CD14-positive monocyte (primary cell): ENCODE measurements at regions not wholly inside any gene's neighbourhood (a gene's known extent, or its start where the extent isn't known, plus 50 kb on each side); places are given as distances from the start of the nearest gene placed in this dataset.

Experiments
- DNase-seq, 3 donors: peaks; one replicate each; pipeline ENCODE4 v3.0.0-alpha.2; 2011 to 2022
- H2AFZ ChIP-seq: 2 replicates; pipeline ENCODE4 v1.6.0; 2012; ENCODE audit warnings: mild to moderate bottlenecking, low read depth, low read length, inconsistent platforms; ENCODE audit not compliant: insufficient read depth, poor library complexity, severe bottlenecking
- H3K27ac ChIP-seq, 2 donors: 1 replicate in 1 of 2; 2 replicates in 1 of 2; pipeline ENCODE4 v1.5.1; 2012 to 2013; ENCODE audit warnings: low read length in 2 of 2, control low read depth in 1 of 2, inconsistent platforms in 1 of 2, low read depth in 1 of 2, mild to moderate bottlenecking in 1 of 2
- H3K27me3 ChIP-seq, 2 donors: one replicate each; pipeline versions ENCODE4 v1.6.0 to v1.6.1; 2011 to 2013; ENCODE audit warnings: low read length in 2 of 2; ENCODE audit not compliant: control insufficient read depth in 2 of 2, insufficient read depth in 2 of 2
- H3K36me3 ChIP-seq, 2 donors: replicated peaks in 1 of 2; 1 replicate in 1 of 2; 2 replicates in 1 of 2; pipeline versions ENCODE4 v1.5.1 to v1.6.1; 2012 to 2013; ENCODE audit warnings: low read length in 2 of 2, control low read depth in 1 of 2, inconsistent platforms in 1 of 2, mild to moderate bottlenecking in 1 of 2; ENCODE audit not compliant: insufficient read depth in 2 of 2, control insufficient read depth in 1 of 2
- H3K4me1 ChIP-seq, 2 donors: 1 replicate in 1 of 2; 2 replicates in 1 of 2; pipeline versions ENCODE4 v1.5.1 to v1.6.1; 2012 to 2013; ENCODE audit warnings: low read length in 2 of 2, control low read depth in 1 of 2, inconsistent platforms in 1 of 2, mild to moderate bottlenecking in 1 of 2, moderate library complexity in 1 of 2; ENCODE audit not compliant: insufficient read depth in 2 of 2, control insufficient read depth in 1 of 2
- H3K4me2 ChIP-seq: replicated peaks from 2 replicates; pipeline ENCODE3; 2012; ENCODE audit warnings: low read length, moderate library complexity, mild to moderate bottlenecking; ENCODE audit not compliant: poor library complexity, severe bottlenecking; ENCODE audit errors: extremely low read depth
- H3K4me3 ChIP-seq, 3 experiments: fragments of 200-600 bp in 1 of 3; sonication (generic) in 1 of 3; replicated peaks in 1 of 3; 1 replicate in 2 of 3; 2 replicates in 1 of 3; pipeline ENCODE4 v1.5.1; 2011 to 2013; ENCODE audit warnings: low read length in 3 of 3, mild to moderate bottlenecking in 3 of 3, control low read depth in 2 of 3, low read depth in 2 of 3, inconsistent platforms in 1 of 3, moderate library complexity in 1 of 3
- H3K79me2 ChIP-seq: 2 replicates; pipeline ENCODE4 v1.6.0; 2012; ENCODE audit warnings: mild to moderate bottlenecking, control low read depth, inconsistent platforms, low read length, moderate library complexity; ENCODE audit not compliant: insufficient read depth
- H3K9ac ChIP-seq: 2 replicates; pipeline ENCODE4 v1.6.0; 2017; ENCODE audit warnings: low read length, mild to moderate bottlenecking; ENCODE audit not compliant: insufficient read depth, poor library complexity, severe bottlenecking
- H3K9me3 ChIP-seq, 2 donors: replicated peaks in 1 of 2; 1 replicate in 1 of 2; 2 replicates in 1 of 2; pipeline versions ENCODE4 v1.5.1 to v1.6.1; 2012 to 2013; ENCODE audit warnings: low read length in 2 of 2, control low read depth in 1 of 2; ENCODE audit not compliant: control insufficient read depth in 1 of 2, insufficient read depth in 1 of 2
- H4K20me1 ChIP-seq: 2 replicates; pipeline ENCODE4 v1.6.0; 2012; ENCODE audit warnings: mild to moderate bottlenecking, low read length, control low read depth, moderate library complexity; ENCODE audit not compliant: insufficient read depth
- H3K27ac Mint-ChIP-seq, 7 donors: one replicate each; pipeline ENCODE4 v1.8.0; 2020; ENCODE audit warnings: mild to moderate bottlenecking in 7 of 7, mixed read lengths in 7 of 7, moderate library complexity in 6 of 7, inconsistent platforms in 2 of 7
- H3K27me3 Mint-ChIP-seq, 3 donors: one replicate each; pipeline ENCODE4 v1.8.0; 2021 to 2022; ENCODE audit warnings: low read depth in 3 of 3, mild to moderate bottlenecking in 3 of 3, mixed read lengths in 3 of 3, moderate library complexity in 3 of 3, inconsistent platforms in 1 of 3
- H3K36me3 Mint-ChIP-seq, 2 donors: one replicate each; pipeline ENCODE4 v1.8.0; 2020; ENCODE audit warnings: mixed read lengths in 2 of 2, inconsistent platforms in 1 of 2, mild to moderate bottlenecking in 1 of 2
- H3K4me1 Mint-ChIP-seq: one replicate; pipeline ENCODE4 v1.8.0; 2020; ENCODE audit warnings: mild to moderate bottlenecking, mixed read lengths
- H3K4me3 Mint-ChIP-seq, 2 donors: one replicate each; pipeline ENCODE4 v1.8.0; 2020; ENCODE audit warnings: mild to moderate bottlenecking in 2 of 2, mixed read lengths in 2 of 2, moderate library complexity in 1 of 2
- H3K9me3 Mint-ChIP-seq, 7 donors: one replicate each; pipeline ENCODE4 v1.8.0; 2020 to 2022; ENCODE audit warnings: mixed read lengths in 7 of 7, mild to moderate bottlenecking in 6 of 7, moderate library complexity in 6 of 7, inconsistent platforms in 2 of 7
- WGBS: methylation state at CpG from one replicate; pipeline ENCODE4 v1.1.5; 2013; ENCODE audit warnings: missing lambda C conversion rate; ENCODE audit not compliant: insufficient coverage; 5-methylcytosine and 5-hydroxymethylcytosine counted together
- intact Hi-C, 2 donors: fragments of 100-400 bp; cut with micrococcal nuclease; formaldehyde crosslinking; loops; one replicate each; pipeline versions ENCODE4 v1.15.0 to v1.15.1; 2023
- TF ChIP-seq, protein P1 (sequence below): fragments of 200-600 bp; IDR thresholded peaks from one replicate; pipeline ENCODE4 v1.8.0; 2022; ENCODE audit warnings: antibody characterized with exemption, mild to moderate bottlenecking

DNA sequence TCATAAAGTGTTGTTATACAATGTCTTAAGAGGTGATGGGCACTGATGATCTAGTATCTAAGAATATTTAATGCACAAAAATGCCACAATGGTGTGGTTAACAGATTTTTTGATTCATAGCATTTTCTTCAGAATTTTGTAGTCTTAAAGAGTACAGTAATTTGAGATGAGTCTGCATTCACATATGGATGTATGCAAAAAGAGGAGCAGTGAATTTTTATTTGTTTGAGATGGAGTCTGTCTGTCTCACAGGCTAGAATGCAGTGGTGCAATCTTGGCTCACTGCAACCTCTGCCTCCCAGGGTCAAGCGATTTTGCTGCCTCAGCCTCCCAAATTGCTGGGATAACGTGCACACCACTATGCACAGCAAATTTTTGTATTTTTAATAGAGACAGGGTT is 110.5 kb downstream of the ZPLD1 start:
- no CpG with 5 or more reads among the region's 2 CpGs for WGBS
- Mint-ChIP-seq H3K4me1 (no peaks in the 10 kb centered on the region), H3K27ac (no peak overlapping the region), H3K4me3 (no peak overlapping the region), H3K27me3 (peaks cover 2 to 6% (median 5%) of the 10 kb centered on the region in 3 donors), H3K9me3 (no peaks in the 10 kb centered on the region), H3K36me3 (no peaks in the 10 kb centered on the region)
- no peak overlapping the region for H3K27ac ChIP-seq
- no peak overlapping the region for H2AFZ ChIP-seq
- intact Hi-C loops = no loop called here
- no peak for DNase-seq
- no peaks in the 10 kb centered on the region for H3K9me3 ChIP-seq
- H3K36me3 ChIP-seq = no peaks in the 10 kb centered on the region
- H3K4me1 ChIP-seq = no peaks in the 10 kb centered on the region
- no peak overlapping the region for H3K4me2 ChIP-seq
- no peak overlapping the region for H3K9ac ChIP-seq
- H3K4me3 ChIP-seq = no peak overlapping the region
- no peaks in the 10 kb centered on the region for H4K20me1 ChIP-seq
- H3K79me2 ChIP-seq = no peaks in the 10 kb centered on the region
- TF ChIP-seq, protein P1, sequence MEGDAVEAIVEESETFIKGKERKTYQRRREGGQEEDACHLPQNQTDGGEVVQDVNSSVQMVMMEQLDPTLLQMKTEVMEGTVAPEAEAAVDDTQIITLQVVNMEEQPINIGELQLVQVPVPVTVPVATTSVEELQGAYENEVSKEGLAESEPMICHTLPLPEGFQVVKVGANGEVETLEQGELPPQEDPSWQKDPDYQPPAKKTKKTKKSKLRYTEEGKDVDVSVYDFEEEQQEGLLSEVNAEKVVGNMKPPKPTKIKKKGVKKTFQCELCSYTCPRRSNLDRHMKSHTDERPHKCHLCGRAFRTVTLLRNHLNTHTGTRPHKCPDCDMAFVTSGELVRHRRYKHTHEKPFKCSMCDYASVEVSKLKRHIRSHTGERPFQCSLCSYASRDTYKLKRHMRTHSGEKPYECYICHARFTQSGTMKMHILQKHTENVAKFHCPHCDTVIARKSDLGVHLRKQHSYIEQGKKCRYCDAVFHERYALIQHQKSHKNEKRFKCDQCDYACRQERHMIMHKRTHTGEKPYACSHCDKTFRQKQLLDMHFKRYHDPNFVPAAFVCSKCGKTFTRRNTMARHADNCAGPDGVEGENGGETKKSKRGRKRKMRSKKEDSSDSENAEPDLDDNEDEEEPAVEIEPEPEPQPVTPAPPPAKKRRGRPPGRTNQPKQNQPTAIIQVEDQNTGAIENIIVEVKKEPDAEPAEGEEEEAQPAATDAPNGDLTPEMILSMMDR = no peak
- no peaks in the 10 kb centered on the region for H3K27me3 ChIP-seq

DNA sequence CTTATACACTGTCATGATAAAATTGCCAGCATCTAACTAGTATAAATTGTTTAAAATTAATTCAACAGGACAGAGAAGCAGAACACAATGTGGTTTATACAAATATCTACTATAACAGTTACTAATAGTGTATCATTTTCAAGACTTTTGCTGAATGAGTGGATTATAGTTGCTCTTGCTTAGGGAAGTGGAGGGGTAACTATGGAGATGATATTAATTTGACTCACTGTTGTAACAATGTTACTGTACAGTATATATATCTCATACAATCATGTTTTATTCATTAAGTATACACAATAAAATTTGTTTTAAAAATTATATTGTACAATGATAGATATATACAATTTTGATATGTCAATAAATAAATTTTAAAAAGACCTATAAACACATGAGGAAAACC is 119.1 kb downstream of the ZPLD1 start:
- H3K27ac ChIP-seq = no peak overlapping the region
- no peaks in the 10 kb centered on the region for H3K9me3 ChIP-seq
- intact Hi-C loops = no loop called here
- no peaks in the 10 kb centered on the region for H3K27me3 ChIP-seq
- Mint-ChIP-seq H3K27ac (no peak overlapping the region), H3K4me3 (no peak overlapping the region), H3K4me1 (no peaks in the 10 kb centered on the region), H3K27me3 (peaks cover 0 to 5% (median 2%) of the 10 kb centered on the region in 3 donors), H3K36me3 (no peaks in the 10 kb centered on the region), H3K9me3 (peaks cover 0 to 2% (median 0%) of the 10 kb centered on the region in 7 donors)
- H4K20me1 ChIP-seq = no peaks in the 10 kb centered on the region
- no peak overlapping the region for H2AFZ ChIP-seq
- no peak overlapping the region for H3K4me3 ChIP-seq
- no peak for DNase-seq
- H3K4me1 ChIP-seq = no peaks in the 10 kb centered on the region
- H3K4me2 ChIP-seq = no peak overlapping the region
- TF ChIP-seq, protein P1 = no peak
- no peak overlapping the region for H3K9ac ChIP-seq
- H3K79me2 ChIP-seq = no peaks in the 10 kb centered on the region
- no peaks in the 10 kb centered on the region for H3K36me3 ChIP-seq
